ENCODE measurements at regions not wholly inside any gene's neighbourhood (a gene's known extent, or its start where the extent isn't known, plus 50 kb on each side); places are given as distances from the start of the nearest gene placed in this dataset.

GRCh38 chr2:12882393-12882792 lies 165.7 kb downstream of the TRIB2 start:
- no peak for TF ChIP-seq CTCF (IDR thresholded peaks at IDR 0.05)
- no peak overlapping the region for H3K4me3 ChIP-seq
- no peaks in the 10 kb centered on the region for H3K9me3 ChIP-seq
- DNase-seq (no peak), ATAC-seq (no peak)
- H3K27ac ChIP-seq = no peak overlapping the region
- no peaks in the 10 kb centered on the region for H3K27me3 ChIP-seq
- H3K36me3 ChIP-seq = no peaks in the 10 kb centered on the region
- WGBS (ENCODE audit: insufficient coverage, low coverage, low lambda C conversion rate, missing lambda C conversion rate) = 15% methylated on average over 2 of the region's 2 CpGs
- H3K4me1 ChIP-seq = peaks cover 0 to 2% (median 0%) of the 10 kb centered on the region in 4 donors
- intact Hi-C loops (cut with DNase I) = no loop called here

GRCh38 chr2:12883906-12884305 lies 167.2 kb downstream of the TRIB2 start:
- no peak overlapping the region for H3K4me3 ChIP-seq
- no peak for TF ChIP-seq CTCF (IDR thresholded peaks at IDR 0.05)
- no peak for TF ChIP-seq POLR2A (IDR thresholded peaks at IDR 0.05)
- DNase-seq = no peak
- peak in 3 of 4 donors; percentile 27 to 59 (median 57) for ATAC-seq
- H3K27ac ChIP-seq = peak overlapping the region in 1 of 3 donors; percentile 25
- peaks cover 0 to 2% (median 0%) of the 10 kb centered on the region in 4 donors for H3K4me1 ChIP-seq
- no peaks in the 10 kb centered on the region for H3K9me3 ChIP-seq
- intact Hi-C loops (cut with DNase I) = no loop called here
- H3K36me3 ChIP-seq = no peaks in the 10 kb centered on the region
- 34% methylated on average over 2 of the region's 2 CpGs for WGBS (ENCODE audit: insufficient coverage, low coverage, low lambda C conversion rate, missing lambda C conversion rate)
- no peaks in the 10 kb centered on the region for H3K27me3 ChIP-seq

- no peak overlapping the region for H3K4me3 ChIP-seq
- DNase-seq = peak in 2 of 3 donors; percentile 16 to 45
- 39% methylated on average over 5 of the region's 7 CpGs for WGBS (ENCODE audit: insufficient coverage, low coverage, low lambda C conversion rate, missing lambda C conversion rate)
- peak; percentile 62 to 90 (median 72) for ATAC-seq
- intact Hi-C loops (cut with DNase I) = no loop called here
- H3K27ac ChIP-seq = peak overlapping the region in 1 of 3 donors; percentile 31
- H3K27me3 ChIP-seq = no peaks in the 10 kb centered on the region
- H3K9me3 ChIP-seq = no peaks in the 10 kb centered on the region
- TF ChIP-seq POLR2A (IDR thresholded peaks at IDR 0.05) (no peak), CTCF (IDR thresholded peaks at IDR 0.05) (no peak)
- no peaks in the 10 kb centered on the region for H3K36me3 ChIP-seq
- H3K4me1 ChIP-seq = peaks cover 0 to 2% (median 0%) of the 10 kb centered on the region in 4 donors
These were observed 168.1 kb downstream of the TRIB2 start for GRCh38 chr2:12884713-12885282.

GRCh38 chr2:12890066-12890465 lies 173.3 kb downstream of the TRIB2 start:
- Histone ChIP-seq H3K36me3 (no peaks in the 10 kb centered on the region), H3K9me3 (no peaks in the 10 kb centered on the region), H3K27ac (no peak overlapping the region), H3K4me3 (no peak overlapping the region), H3K4me1 (no peaks in the 10 kb centered on the region), H3K27me3 (no peaks in the 10 kb centered on the region)
- TF ChIP-seq CTCF (IDR thresholded peaks at IDR 0.05) = no peak
- TF ChIP-seq POLR2A (IDR thresholded peaks at IDR 0.05) = no peak
- intact Hi-C loops (cut with DNase I) = no loop called here
- no peak for DNase-seq
- ATAC-seq = no peak
- WGBS (ENCODE audit: insufficient coverage, low coverage, low lambda C conversion rate, missing lambda C conversion rate) = 76% methylated on average over 3 of the region's 4 CpGs

All from right lobe of liver (tissue), 6 donors.